ENCODE measurements at regions not wholly inside any gene's neighbourhood (a gene's known extent, or its start where the extent isn't known, plus 50 kb on each side); places are given as distances from the start of the nearest gene placed in this dataset.
"Not testable (repeated sequence)": the region's sequence is repeated elsewhere in the genome, so short reads cannot be mapped to it uniquely, and the experiment has no call there.

DNA sequence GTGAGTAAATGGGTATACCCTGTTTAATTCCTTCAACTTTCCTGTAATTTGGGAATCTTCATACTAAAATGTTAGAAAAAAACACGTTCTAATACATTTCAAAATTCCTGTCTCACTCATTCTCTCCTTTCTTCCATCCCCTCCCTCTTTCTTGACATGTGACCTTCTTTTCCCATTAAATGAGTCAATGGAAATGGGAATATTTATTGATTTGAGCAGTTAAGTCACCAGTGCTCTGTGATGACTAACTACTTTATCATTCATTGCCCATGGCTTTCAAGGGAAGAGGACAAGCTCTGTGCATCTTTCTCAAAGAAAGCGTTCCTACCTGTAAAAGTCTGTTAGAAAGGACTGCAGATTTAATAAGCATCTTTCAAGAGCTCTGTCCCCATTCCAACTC is 144.4 kb upstream of the MAP3K1 start:
- no peak overlapping the region for H3K27ac ChIP-seq (ENCODE audit: low read depth, low read length)
- WGBS, 3 donors: 91 to 95% (median 93%) methylated on average over 2 of the region's 2 CpGs

DNA sequence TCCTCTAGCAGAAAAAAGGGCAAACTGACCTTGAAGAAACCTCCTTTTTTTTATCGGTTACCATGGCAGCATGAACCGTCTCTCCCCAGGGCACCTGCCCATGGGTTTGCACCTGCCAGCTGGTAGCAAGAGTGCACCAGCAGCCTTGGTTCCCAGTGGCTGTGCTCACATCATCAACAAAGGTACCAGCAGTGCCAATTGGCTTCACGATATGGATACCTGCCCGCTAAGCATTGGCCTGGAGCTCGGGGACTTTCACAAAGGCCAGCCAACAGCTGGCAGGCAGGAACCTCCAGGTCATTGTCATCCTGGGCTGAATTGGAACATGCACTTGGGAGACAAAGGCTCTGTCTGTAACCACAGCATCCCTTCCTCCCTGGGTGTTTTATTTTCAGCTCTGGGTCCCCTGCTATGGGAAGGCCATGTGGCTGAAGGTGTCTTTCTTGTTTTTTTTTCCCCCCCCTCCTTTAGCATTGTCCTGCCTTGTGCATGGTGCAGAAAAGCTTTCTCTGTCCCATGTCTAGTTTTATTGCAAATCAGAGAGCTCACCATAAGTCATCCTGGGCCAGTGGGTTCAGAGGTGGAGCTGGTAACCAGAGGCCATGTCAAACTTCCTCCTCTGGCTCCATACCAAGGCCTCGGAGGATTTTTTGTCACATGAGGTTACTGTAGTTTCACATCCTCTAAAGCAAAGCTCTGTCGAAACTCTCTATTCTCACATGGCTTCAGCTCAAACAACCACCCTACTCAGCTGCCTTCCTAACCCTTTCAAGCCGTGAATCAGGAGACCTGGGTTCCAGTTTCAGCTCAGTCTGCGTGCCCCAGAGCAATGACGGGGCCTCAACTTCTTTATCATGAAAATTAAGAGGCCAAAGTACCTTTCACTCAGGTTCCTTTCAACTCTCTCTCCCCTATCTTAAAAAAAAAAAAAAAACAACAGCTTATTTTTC is 145.5 kb upstream of the MAP3K1 start:
- H3K27ac ChIP-seq (ENCODE audit: low read depth, low read length): no peak overlapping the region
- 35 to 64% (median 53%) methylated on average over 10 of the region's 10 CpGs for WGBS, 3 donors

DNA sequence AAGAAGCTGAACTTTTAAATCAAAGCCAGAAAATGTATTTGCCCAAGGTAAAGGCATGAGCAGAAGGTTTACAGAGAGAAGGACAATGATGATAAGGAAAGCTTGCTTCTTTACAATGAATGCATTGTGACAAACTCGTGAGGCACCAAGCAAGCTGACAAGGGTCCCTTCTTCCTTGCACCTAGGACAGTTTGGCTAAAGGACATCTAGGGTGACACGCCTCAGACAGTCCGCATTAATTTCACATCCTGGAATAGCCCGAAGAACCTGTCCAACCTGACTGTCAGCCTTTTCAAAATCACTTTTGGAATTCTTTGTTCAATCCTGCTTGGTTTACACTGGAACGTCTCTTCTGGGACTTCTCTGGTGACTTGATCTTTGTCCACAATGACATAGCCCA is 146.4 kb upstream of the MAP3K1 start:
- no peak overlapping the region for H3K27ac ChIP-seq (ENCODE audit: low read depth, low read length)
- 22 to 75% (median 71%) methylated on average over 5 of the region's 5 CpGs for WGBS, 3 donors

DNA sequence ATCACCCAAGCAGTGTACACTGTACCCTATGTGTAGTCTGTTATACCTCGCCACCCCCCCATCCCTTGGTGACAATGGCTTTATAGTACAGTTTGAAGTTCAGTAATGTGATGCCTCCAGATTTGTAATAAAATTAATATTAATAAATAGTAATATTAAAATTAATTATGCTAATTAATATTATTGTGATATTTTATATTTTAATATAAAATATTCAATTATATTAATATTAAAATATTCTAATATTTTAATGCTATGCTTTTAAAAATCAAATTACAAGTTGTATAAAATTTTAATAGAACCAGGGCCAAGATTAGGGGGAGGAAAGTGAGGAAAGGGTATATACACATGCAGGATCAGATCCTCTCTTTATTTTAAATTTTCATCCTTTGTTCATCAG is 147.7 kb upstream of the MAP3K1 start:
- WGBS, 3 donors: 94 to 97% (median 97%) methylated on average over 1 of the region's 1 CpG
- no peak overlapping the region for H3K27ac ChIP-seq (ENCODE audit: low read depth, low read length)

DNA sequence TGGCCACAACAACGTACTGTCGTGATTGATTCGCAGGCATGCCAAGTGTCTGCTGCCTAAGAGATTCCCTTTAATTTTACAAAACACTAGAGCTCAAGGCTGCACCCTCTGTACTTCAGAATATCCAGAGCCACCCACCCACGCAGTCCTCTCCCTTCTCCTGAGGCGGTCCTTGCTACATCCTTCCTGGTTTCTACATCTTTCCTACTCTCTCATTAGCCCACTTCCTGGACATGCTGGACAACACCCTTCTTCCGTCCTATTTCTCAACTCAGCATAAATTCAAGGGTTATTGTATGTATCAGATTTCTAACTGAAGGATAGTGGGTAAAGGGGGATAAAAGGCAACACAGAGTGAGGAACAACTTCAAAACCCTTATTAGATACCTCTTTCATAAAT is 148.4 kb upstream of the MAP3K1 start:
- H3K27ac ChIP-seq (ENCODE audit: low read depth, low read length): no peak overlapping the region
- 66 to 85% (median 69%) methylated on average over 6 of the region's 6 CpGs for WGBS, 3 donors

GRCh38 chr5:56665117-56665516 is 150.2 kb upstream of the MAP3K1 start:
- not testable (repeated sequence) for H3K27ac ChIP-seq (ENCODE audit: low read depth, low read length)
- WGBS, 3 donors: 83 to 92% (median 88%) methylated on average over 3 of the region's 3 CpGs

- no peak overlapping the region for H3K27ac ChIP-seq (ENCODE audit: low read depth, low read length)
- WGBS, 3 donors: 77 to 95% (median 93%) methylated on average over 1 of the region's 1 CpG
These were observed 151.3 kb upstream of the MAP3K1 start for GRCh38 chr5:56664025-56664424.

DNA sequence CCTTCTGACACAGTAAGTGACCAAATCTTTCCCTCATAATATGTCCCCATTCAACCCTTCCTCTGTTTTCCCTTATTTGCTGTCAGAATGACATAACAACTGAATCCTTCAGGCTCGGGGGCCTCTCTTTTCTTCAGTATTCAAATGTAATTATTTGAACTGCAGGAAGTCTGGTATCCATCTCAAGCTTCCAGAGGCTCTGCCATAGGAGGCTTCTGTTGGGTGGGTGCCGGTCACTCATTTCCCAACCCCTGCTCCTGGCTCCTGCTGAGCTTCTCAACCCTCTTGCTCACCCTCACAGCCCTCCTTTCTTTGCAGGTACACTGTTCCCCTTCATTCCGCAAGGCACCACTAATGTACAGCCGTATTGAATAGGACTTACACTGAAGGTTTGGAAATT is 151.8 kb upstream of the MAP3K1 start:
- no peak overlapping the region for H3K27ac ChIP-seq (ENCODE audit: low read depth, low read length)

GRCh38 chr5:56662893-56663292 is 152.5 kb upstream of the MAP3K1 start:
- WGBS, 3 donors: 53 to 82% (median 74%) methylated on average over 3 of the region's 3 CpGs
- H3K27ac ChIP-seq (ENCODE audit: low read depth, low read length): no peak overlapping the region

More for the DNA sequence above, 151.8 kb upstream of the MAP3K1 start:
- 92 to 97% (median 94%) methylated on average over 4 of the region's 4 CpGs for WGBS, 3 donors

GRCh38 chr5:56659971-56660370 is 155.4 kb upstream of the MAP3K1 start:
- no peak overlapping the region for H3K27ac ChIP-seq (ENCODE audit: low read depth, low read length)
- 89 to 100% (median 90%) methylated on average over 7 of the region's 7 CpGs for WGBS, 3 donors

DNA sequence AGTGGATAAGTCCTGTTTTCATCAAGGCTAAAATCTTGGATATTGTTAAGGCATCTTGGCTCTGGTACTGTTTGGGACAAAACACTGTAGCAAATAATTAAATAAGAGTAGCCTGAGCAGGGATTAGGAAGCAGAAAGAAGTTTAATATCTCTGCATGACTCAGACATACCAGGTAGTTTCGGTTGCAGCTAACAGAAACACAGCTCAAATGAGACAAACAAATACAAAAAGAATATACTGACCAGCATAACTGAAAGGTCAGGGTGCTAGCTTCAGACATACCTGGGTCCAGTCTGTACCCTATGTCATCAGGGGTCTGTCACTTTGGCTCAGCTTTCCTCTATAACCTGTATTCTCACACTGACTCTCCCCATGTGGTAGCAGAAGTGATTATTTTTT is 156.4 kb upstream of the MAP3K1 start:
- WGBS, 3 donors: 83 to 88% (median 87%) methylated on average over 1 of the region's 1 CpG

DNA sequence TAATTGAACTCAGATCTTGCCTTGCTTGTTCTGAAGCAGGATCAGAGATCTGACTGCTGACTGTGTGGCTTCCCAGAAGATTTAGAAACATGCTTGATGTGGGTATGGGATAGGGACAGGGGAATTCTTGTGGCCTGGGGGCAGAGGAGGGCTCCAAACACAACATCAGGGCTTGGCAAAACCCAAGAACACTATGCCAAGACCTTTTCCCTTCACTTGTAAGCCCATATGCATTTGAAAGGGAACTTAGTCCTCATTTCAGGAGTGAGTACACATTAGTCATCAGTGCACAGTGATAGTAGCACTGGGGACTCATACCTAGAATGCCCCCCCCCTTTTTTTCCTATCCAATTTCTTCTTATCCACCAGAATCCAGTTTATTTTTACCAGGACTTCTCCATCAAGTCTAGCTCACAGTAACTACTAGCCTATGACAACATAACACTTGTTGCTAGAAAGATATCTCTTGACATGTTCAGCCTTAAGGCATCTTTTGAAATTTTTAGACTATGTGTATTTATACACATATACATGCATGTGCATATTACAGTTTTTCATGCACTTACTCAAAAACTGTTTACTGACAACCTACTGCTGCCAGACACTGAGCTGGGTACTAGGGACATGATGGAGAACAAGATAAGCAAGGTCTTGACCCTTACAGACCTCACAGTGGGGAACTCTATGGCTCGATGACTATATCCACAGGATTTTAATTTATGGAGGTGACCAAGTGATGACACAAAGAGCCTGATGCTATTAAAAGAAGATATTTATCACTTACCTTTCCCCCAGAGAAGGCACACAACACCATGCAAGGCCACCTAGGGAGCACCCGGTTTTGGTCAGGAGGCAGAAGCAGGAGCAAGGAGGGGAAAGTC is 158.3 kb upstream of the MAP3K1 start:
- WGBS, 3 donors: 92 to 94% (median 92%) methylated on average over 2 of the region's 2 CpGs
- H3K27ac ChIP-seq (ENCODE audit: low read depth, low read length): no peak overlapping the region

More for the DNA sequence above, 156.4 kb upstream of the MAP3K1 start:
- no peak overlapping the region for H3K27ac ChIP-seq (ENCODE audit: low read depth, low read length)

- H3K27ac ChIP-seq (ENCODE audit: low read depth, low read length): no peak overlapping the region
These were observed 163.5 kb upstream of the MAP3K1 start for GRCh38 chr5:56651893-56652292.

DNA sequence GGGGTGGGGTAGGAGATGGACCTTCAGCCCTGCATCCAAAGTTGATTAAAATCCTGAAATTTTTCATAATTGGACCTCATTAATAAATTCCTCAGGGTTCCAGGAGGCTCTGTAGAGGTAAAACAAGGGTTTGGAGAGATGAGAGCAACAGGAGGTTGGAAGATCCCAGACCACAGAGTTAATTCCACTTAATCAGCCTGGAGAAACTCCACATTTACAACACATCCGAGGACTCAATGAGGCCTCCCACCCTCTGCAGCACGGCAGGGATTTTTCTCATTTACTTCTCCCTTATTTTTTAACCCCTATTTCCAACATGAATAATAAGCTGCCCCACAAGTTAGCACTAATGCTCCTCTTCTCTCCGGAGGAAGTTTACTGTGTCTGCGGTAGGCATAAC is 165.0 kb upstream of the MAP3K1 start:
- H3K27ac ChIP-seq (ENCODE audit: low read depth, low read length): no peak overlapping the region
- WGBS, 3 donors: 82 to 90% (median 89%) methylated on average over 4 of the region's 4 CpGs

DNA sequence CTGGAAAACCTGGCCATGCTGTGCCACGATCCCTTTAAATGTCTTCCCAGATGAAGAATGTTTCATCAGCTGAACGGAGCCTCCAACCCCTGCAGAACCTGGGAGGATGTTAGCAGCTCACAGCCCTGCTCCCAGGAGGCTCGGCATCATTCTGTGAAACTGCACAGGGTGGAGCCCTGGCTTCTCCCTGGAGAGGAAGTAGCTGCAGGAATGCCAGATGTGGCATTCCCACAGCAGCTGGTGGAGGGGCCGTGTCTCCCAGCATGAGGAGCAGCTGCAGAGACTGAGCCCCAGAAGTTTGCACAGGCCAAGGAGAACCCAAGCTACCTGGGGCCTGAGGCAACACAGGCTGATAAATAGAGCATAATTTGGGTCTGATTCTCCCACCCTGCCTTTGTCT is 165.8 kb upstream of the MAP3K1 start:
- WGBS, 3 donors: 28 to 48% (median 47%) methylated on average over 4 of the region's 4 CpGs
- H3K27ac ChIP-seq (ENCODE audit: low read depth, low read length): no peak overlapping the region

DNA sequence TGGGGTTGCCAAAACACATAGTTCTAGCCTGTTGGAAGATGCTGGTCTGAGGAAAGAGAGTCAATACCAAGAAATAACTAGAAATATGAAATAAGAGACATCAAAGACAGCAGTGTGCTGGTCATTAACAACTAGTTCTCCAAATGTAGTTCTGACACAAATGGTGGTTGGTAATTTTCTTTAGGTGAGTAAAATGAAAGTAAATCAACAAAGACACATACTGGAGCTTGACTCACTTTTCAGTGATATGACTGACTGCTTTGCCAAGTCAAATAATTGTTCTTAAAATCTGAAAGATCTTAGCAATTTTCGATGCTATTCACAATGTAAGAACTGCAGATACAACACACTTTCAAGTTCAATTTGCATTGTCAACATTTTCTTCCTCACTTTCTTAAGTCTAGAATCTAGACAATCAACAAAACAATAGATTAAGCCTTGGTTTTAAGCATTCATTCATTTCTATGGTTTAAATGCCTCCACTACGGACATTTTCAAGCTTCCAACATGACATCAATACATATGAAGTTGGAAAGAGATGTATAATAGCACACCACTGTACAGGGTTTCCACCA is 166.8 kb upstream of the MAP3K1 start:
- 63 to 96% (median 93%) methylated on average over 2 of the region's 2 CpGs for WGBS, 3 donors
- no peak overlapping the region for H3K27ac ChIP-seq (ENCODE audit: low read depth, low read length)

DNA sequence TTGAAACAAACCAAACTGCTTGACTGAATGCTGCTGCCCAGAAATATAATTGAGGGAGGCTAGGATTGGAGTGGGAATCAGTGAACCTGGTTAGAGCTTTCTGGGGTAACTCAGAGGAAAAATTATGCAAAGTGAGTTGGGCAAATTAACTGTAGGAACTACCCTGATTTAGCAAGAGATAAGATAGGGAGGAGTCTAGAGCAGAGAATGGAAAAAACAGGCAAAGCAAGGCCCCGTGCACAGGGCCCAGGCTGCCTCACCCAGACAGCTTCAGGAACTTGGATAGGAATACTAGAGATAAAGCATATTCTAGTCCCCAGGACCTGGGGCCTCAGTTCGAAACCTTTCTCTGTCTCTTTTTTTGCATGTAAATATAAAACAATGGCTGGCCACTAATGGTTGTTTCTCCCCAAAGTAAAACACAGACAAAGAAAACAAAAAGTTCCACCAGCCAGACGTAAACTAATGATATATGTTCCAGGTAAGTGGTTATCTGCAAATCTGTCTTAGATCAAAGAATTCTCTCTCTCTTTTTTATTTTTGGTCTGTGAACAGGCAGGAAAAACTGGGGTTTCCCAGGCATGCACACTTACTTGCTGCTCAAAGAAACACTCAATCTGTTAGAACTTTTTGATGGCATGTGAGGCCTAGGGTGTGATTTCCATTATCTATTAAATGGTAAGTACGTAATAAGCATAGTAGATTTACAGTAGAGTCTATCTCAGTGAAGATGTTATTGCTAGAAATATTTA is 168.1 kb upstream of the MAP3K1 start:
- WGBS, 3 donors: 66 to 85% (median 73%) methylated on average over 4 of the region's 4 CpGs
- no peak overlapping the region for H3K27ac ChIP-seq (ENCODE audit: low read depth, low read length)

GRCh38 chr5:56641635-56642260 is 173.6 kb upstream of the MAP3K1 start:
- no peak overlapping the region for H3K27ac ChIP-seq (ENCODE audit: low read depth, low read length)
- WGBS, 3 donors: 28 to 69% (median 61%) methylated on average over 8 of the region's 8 CpGs
